Esophagus squamous epithelium (tissue), 5 donors: ENCODE measurements at regions not wholly inside any gene's neighbourhood (a gene's known extent, or its start where the extent isn't known, plus 50 kb on each side); places are given as distances from the start of the nearest gene placed in this dataset.

Experiments
- DNase-seq: peaks from one replicate; lab custom pipeline; 2025; lab: John Stamatoyannopoulos, UW
- H3K27ac ChIP-seq, 4 donors: fragments of 200-600 bp; sonication (generic); one replicate each; pipeline ENCODE4 v1.5.1; 2016 to 2019; ENCODE audit warnings: mild to moderate bottlenecking in 1 of 4
- H3K27me3 ChIP-seq, 4 donors: fragments of 200-600 bp; sonication (generic); 1 replicate in 3 of 4; 2 replicates in 1 of 4; pipeline versions ENCODE4 v1.5.1 to v1.6.0; 2017 to 2021; ENCODE audit warnings: antibody characterized with exemption in 1 of 4
- H3K36me3 ChIP-seq, 3 donors: fragments of 200-600 bp; sonication (generic); one replicate each; pipeline ENCODE4 v1.5.1; 2016 to 2019
- H3K4me1 ChIP-seq, 3 donors: fragments of 200-600 bp; sonication (generic); one replicate each; pipeline ENCODE4 v1.5.1; 2017 to 2019
- H3K4me3 ChIP-seq, 4 donors: fragments of 200-600 bp; sonication (generic); 1 replicate in 3 of 4; 2 replicates in 1 of 4; pipeline ENCODE4 v1.5.1; 2016 to 2019; ENCODE audit warnings: mild to moderate bottlenecking in 2 of 4, moderate library complexity in 1 of 4
- H3K9me3 ChIP-seq, 3 donors: fragments of 200-600 bp; sonication (generic); one replicate each; pipeline ENCODE4 v1.5.1; 2016 to 2019
- POLR2A ChIP-seq, 4 donors: fragments of 450-650 bp; IDR thresholded peaks; one replicate each; pipeline ENCODE4 v1.6.1; 2017; ENCODE audit warnings: antibody characterized with exemption in 4 of 4, mild to moderate bottlenecking in 4 of 4, moderate library complexity in 3 of 4
- WGBS, 2 donors: methylation state at CpG; one replicate each; pipeline ENCODE4 v1.1.5; 2018; 5-methylcytosine and 5-hydroxymethylcytosine counted together
- intact Hi-C: fragments of 100-400 bp; cut with DNase I; formaldehyde crosslinking; loops from one replicate; pipeline ENCODE4 v1.15.0; 2022
- TF ChIP-seq, protein P1 (sequence below), 6 experiments: fragments of 450-650 bp in 4 of 6; fragments of 200-600 bp in 2 of 6; sonication (generic) in 2 of 6; IDR thresholded peaks; one replicate each; pipeline ENCODE4 v1.5.1; 2016 to 2019; ENCODE audit warnings: antibody characterized with exemption in 6 of 6, mild to moderate bottlenecking in 4 of 6, moderate library complexity in 4 of 6
- donor health status: DM: yes; HTN: yes; CAD: no.

DNA sequence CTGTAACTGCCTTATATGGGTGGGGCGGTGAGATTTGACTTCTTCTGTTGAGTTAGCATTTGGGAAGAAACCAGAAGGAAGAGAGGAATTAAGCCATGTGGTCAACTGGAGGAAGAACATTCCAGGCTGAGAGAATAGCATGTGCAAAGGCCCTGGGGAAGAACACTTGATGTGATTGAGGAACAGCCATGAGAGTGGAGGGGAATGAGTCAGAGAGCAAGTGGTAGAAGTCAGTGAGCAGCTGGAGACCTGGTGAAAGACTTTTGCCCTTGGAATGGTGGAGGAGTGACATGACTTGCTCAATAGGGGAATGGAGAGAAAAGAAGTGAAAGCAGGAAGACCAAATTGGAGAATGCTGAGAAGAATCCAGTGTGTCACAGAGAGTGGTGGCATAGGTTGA is 327.8 kb upstream of the HAND2 start:
- WGBS, 2 donors: 89% methylated on average over 1 of the region's 1 CpG
- Histone ChIP-seq H3K27me3 (no peaks in the 10 kb centered on the region), H3K36me3 (no peaks in the 10 kb centered on the region), H3K27ac (no peak overlapping the region), H3K4me1 (no peaks in the 10 kb centered on the region), H3K9me3 (no peaks in the 10 kb centered on the region), H3K4me3 (no peak overlapping the region)
- TF ChIP-seq, protein P1, sequence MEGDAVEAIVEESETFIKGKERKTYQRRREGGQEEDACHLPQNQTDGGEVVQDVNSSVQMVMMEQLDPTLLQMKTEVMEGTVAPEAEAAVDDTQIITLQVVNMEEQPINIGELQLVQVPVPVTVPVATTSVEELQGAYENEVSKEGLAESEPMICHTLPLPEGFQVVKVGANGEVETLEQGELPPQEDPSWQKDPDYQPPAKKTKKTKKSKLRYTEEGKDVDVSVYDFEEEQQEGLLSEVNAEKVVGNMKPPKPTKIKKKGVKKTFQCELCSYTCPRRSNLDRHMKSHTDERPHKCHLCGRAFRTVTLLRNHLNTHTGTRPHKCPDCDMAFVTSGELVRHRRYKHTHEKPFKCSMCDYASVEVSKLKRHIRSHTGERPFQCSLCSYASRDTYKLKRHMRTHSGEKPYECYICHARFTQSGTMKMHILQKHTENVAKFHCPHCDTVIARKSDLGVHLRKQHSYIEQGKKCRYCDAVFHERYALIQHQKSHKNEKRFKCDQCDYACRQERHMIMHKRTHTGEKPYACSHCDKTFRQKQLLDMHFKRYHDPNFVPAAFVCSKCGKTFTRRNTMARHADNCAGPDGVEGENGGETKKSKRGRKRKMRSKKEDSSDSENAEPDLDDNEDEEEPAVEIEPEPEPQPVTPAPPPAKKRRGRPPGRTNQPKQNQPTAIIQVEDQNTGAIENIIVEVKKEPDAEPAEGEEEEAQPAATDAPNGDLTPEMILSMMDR (IDR thresholded peaks at IDR 0.05): no peak
- TF ChIP-seq POLR2A (IDR thresholded peaks at IDR 0.05): no peak
- intact Hi-C loops: no loop called here
- no peak for DNase-seq

DNA sequence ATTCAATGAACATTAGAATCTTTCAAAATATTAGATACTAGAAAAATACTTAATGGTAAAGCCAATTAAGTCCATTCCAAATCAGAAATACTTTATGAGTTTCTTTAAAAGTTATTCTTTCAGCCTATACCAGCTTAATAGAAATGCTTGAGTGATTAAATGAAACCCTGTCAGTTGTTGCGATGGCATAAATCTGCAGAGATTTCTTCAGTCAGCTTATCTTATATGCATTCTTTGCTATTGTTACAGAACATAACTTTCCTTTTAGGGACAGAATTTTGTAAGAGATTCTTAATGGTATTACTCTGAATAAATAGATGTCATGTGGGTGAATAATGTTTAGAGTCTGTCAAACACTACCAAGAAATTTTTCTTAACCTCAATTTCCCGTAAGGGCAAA is 325.0 kb upstream of the HAND2 start:
- Histone ChIP-seq H3K27me3 (no peaks in the 10 kb centered on the region), H3K9me3 (no peaks in the 10 kb centered on the region), H3K4me1 (no peaks in the 10 kb centered on the region), H3K27ac (no peak overlapping the region), H3K36me3 (no peaks in the 10 kb centered on the region), H3K4me3 (no peak overlapping the region)
- 66% methylated on average over 2 of the region's 2 CpGs for WGBS, 2 donors
- no peak for DNase-seq
- intact Hi-C loops: no loop called here
- TF ChIP-seq, protein P1 (IDR thresholded peaks at IDR 0.05): no peak
- no peak for TF ChIP-seq POLR2A (IDR thresholded peaks at IDR 0.05)

DNA sequence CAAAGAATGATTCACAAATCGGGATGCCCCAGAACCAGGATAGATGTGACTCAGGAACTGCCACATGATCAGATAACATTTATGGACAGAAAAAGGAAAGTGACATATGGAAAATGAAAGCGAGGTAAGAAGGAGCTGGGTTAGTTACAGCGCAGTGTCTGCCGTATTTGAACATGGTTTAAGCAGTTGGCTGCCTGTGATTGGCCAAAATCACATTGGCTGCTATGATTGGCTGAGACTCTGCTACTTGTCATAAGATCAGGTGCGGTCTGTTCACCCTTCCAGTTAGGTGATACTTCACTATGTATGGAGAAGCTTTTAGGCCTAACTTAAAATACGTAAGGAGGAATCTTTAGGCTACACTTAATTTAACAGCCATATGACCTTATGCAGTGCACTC is 322.7 kb upstream of the HAND2 start:
- TF ChIP-seq POLR2A (IDR thresholded peaks at IDR 0.05): no peak
- TF ChIP-seq, protein P1 (IDR thresholded peaks at IDR 0.05): no peak
- no peaks in the 10 kb centered on the region for H3K27me3 ChIP-seq
- H3K4me3 ChIP-seq: no peak overlapping the region
- H3K9me3 ChIP-seq: no peaks in the 10 kb centered on the region
- no peaks in the 10 kb centered on the region for H3K4me1 ChIP-seq
- intact Hi-C loops: no loop called here
- H3K36me3 ChIP-seq: no peaks in the 10 kb centered on the region
- no peak overlapping the region for H3K27ac ChIP-seq
- WGBS, 2 donors: 85 to 87% methylated on average over 6 of the region's 6 CpGs
- DNase-seq: no peak

DNA sequence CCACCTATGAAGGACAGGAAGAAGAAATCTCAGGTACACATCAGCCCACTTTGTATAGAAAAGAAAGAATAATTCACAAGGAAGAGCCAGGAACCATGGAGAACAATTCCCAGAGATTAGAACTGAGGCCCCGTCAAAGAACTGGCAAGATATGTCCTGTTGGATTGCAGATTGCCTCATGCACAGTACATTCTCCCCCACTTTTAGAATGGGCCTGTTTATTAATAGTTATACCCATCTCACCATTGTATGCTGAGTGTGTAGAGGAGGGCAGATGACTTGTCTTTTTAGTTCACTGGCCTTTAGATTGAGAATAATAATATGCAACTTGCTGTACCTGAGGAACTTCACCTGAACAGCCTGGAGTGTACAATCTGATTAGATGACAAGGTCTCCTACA is 315.6 kb upstream of the HAND2 start:
- Histone ChIP-seq H3K27ac (no peak overlapping the region), H3K36me3 (no peaks in the 10 kb centered on the region), H3K9me3 (no peaks in the 10 kb centered on the region), H3K4me3 (no peak overlapping the region), H3K4me1 (no peaks in the 10 kb centered on the region), H3K27me3 (no peaks in the 10 kb centered on the region)
- TF ChIP-seq POLR2A (IDR thresholded peaks at IDR 0.05): no peak
- TF ChIP-seq, protein P1 (IDR thresholded peaks at IDR 0.05): no peak
- 76 to 83% methylated on average over 1 of the region's 1 CpG for WGBS, 2 donors
- intact Hi-C loops: no loop called here
- DNase-seq: no peak

DNA sequence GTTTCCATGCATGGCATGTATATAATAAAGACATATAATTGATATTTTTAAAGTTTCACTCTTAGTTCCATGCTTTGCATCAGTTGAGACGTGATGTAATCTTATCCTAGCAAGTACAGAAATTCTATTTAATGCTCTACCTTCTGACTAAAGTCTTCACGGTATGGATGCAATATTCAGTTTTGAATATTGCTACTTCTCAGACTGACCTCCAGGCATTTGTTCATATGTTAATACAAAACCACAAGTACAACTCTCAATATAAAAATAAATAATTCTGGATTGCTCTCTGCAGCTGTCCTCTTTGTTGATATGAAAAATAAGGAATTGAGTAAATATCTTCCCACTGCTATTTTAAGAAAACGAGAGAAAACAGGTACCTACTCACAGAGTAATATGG is 309.8 kb upstream of the HAND2 start:
- H3K27me3 ChIP-seq: no peaks in the 10 kb centered on the region
- no peaks in the 10 kb centered on the region for H3K36me3 ChIP-seq
- no peaks in the 10 kb centered on the region for H3K9me3 ChIP-seq
- intact Hi-C loops: no loop called here
- TF ChIP-seq, protein P1 (IDR thresholded peaks at IDR 0.05): no peak
- no peak overlapping the region for H3K4me3 ChIP-seq
- no peak overlapping the region for H3K27ac ChIP-seq
- no peak for DNase-seq
- H3K4me1 ChIP-seq: no peaks in the 10 kb centered on the region
- WGBS, 2 donors: 46 to 62% methylated on average over 3 of the region's 3 CpGs
